Osteocyte (in vitro differentiated cells): ENCODE measurements at regions not wholly inside any gene's neighbourhood (a gene's known extent, or its start where the extent isn't known, plus 50 kb on each side); places are given as distances from the start of the nearest gene placed in this dataset.

Experiments used
- DNase-seq: peaks from one replicate; pipeline ENCODE4 v3.0.0; 2021; ENCODE audit warnings: mixed read lengths; ENCODE audit not compliant: unreplicated experiment; ENCODE audit errors: extremely low spot score
- H3K27ac Mint-ChIP-seq: one replicate; pipeline ENCODE4 v1.8.0; 2021; ENCODE audit warnings: mild to moderate bottlenecking, mixed read lengths; ENCODE audit not compliant: unreplicated experiment
- H3K27me3 Mint-ChIP-seq: one replicate; pipeline ENCODE4 v1.8.0; 2021; ENCODE audit warnings: mixed read lengths; ENCODE audit not compliant: unreplicated experiment
- H3K36me3 Mint-ChIP-seq: one replicate; pipeline ENCODE4 v1.8.0; 2021; ENCODE audit warnings: mixed read lengths; ENCODE audit not compliant: unreplicated experiment
- H3K4me1 Mint-ChIP-seq: one replicate; pipeline ENCODE4 v1.8.0; 2021; ENCODE audit warnings: mixed read lengths; ENCODE audit not compliant: unreplicated experiment
- H3K4me3 Mint-ChIP-seq: one replicate; pipeline ENCODE4 v1.8.0; 2021; ENCODE audit warnings: mild to moderate bottlenecking, moderate library complexity, mixed read lengths; ENCODE audit not compliant: unreplicated experiment
- H3K9me3 Mint-ChIP-seq: one replicate; pipeline ENCODE4 v1.8.0; 2021; ENCODE audit warnings: mixed read lengths; ENCODE audit not compliant: unreplicated experiment
- CTCF ChIP-seq: fragments of 200-600 bp; sonication (generic); IDR thresholded peaks from 2 replicates; pipeline ENCODE4 v1.5.0; 2021; ENCODE audit warnings: antibody characterized with exemption, mild to moderate bottlenecking, moderate library complexity

- H3K36me3 Mint-ChIP-seq, result no peaks in the 10 kb centered on the region
- DNase-seq, result no peak
- H3K27ac Mint-ChIP-seq, result no peak overlapping the region
- H3K4me1 Mint-ChIP-seq, result no peaks in the 10 kb centered on the region
- no peaks in the 10 kb centered on the region for H3K9me3 Mint-ChIP-seq
- no peak overlapping the region for H3K4me3 Mint-ChIP-seq
- TF ChIP-seq CTCF, result no peak
- peaks cover 4% of the 10 kb centered on the region for H3K27me3 Mint-ChIP-seq
Measured at GRCh38 chr5:124263680-124264491, 482.6 kb downstream of the ZNF608 start.

GRCh38 chr5:124262991-124263571 is 483.4 kb downstream of the ZNF608 start:
- Mint-ChIP-seq H3K36me3 (no peaks in the 10 kb centered on the region), H3K27ac (no peak overlapping the region), H3K4me1 (no peaks in the 10 kb centered on the region), H3K4me3 (no peak overlapping the region), H3K9me3 (no peaks in the 10 kb centered on the region), H3K27me3 (peaks cover 4% of the 10 kb centered on the region)
- no peak for TF ChIP-seq CTCF
- DNase-seq, result no peak

DNA sequence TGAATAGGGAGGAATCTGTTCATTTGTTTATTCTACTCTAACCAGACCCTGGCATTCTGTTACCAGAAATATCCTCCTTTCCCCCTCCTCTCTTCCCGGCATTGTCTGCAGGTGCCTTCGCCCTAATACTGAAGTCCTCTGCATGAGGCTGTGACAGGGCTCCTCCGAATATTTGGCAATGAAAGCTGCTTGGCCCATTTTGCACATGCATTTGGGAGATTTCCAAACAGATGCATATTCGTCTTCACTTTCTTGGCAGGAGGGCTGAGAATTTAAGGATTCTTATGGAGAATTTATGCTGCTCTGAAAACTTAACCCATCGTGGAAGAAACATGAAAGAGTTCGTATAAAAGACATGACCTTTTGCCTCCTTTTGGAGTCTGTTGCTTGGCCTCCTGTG is 484.0 kb downstream of the ZNF608 start:
- TF ChIP-seq CTCF, result no peak
- H3K4me1 Mint-ChIP-seq, result no peaks in the 10 kb centered on the region

DNA sequence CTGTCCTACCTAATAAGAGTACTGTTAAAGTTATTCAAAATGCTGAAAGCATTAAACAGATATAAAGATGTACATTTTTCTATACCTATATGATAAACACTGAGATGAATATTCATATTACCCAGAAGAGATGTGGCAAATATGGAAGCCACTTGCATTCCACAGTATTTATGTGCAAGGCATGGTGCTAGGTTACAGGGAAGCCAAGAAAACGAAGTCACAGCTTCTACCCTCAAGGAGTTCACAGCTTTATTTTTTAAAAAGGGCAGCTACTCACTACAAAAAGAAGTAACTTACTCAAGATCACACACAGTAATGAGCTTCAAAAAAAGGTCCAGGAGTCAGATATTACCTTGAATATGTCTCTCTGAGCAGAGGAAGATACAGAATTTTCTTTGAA is 484.6 kb downstream of the ZNF608 start:
- peaks cover 4% of the 10 kb centered on the region for H3K27me3 Mint-ChIP-seq
- no peak for DNase-seq
- no peak overlapping the region for H3K27ac Mint-ChIP-seq
- no peak overlapping the region for H3K4me3 Mint-ChIP-seq
- TF ChIP-seq CTCF, result no peak
- H3K4me1 Mint-ChIP-seq, result no peaks in the 10 kb centered on the region
- no peaks in the 10 kb centered on the region for H3K36me3 Mint-ChIP-seq
- no peaks in the 10 kb centered on the region for H3K9me3 Mint-ChIP-seq

More for the DNA sequence above, 484.0 kb downstream of the ZNF608 start:
- Mint-ChIP-seq H3K27me3 (peaks cover 4% of the 10 kb centered on the region), H3K27ac (no peak overlapping the region), H3K9me3 (no peaks in the 10 kb centered on the region), H3K36me3 (no peaks in the 10 kb centered on the region), H3K4me3 (no peak overlapping the region)
- no peak for DNase-seq

- Mint-ChIP-seq H3K27me3 (peaks cover 4% of the 10 kb centered on the region), H3K36me3 (peaks cover 2% of the 10 kb centered on the region), H3K4me3 (no peak overlapping the region), H3K9me3 (peaks cover 5% of the 10 kb centered on the region), H3K4me1 (no peaks in the 10 kb centered on the region), H3K27ac (no peak overlapping the region)
- TF ChIP-seq CTCF, result no peak
- no peak for DNase-seq
Measured at GRCh38 chr5:124260921-124261515, 485.4 kb downstream of the ZNF608 start.
